NCI-H2227 treated with DMSO at 0.1 percent for 48 hours (cell line): ENCODE measurements at regions not wholly inside any gene's neighbourhood (a gene's known extent, or its start where the extent isn't known, plus 50 kb on each side); places are given as distances from the start of the nearest gene placed in this dataset.
"Not testable (repeated sequence)": the region's sequence is repeated elsewhere in the genome, so short reads cannot be mapped to it uniquely, and the experiment has no call there.

Experiments used
- DNase-seq: peaks from one replicate; lab custom pipeline; 2025; lab: John Stamatoyannopoulos, UW

- DNase-seq, result no peak
These were observed 761.8 kb upstream of the MBL2 start for GRCh38 chr10:53534428-53534827.

GRCh38 chr10:53528974-53529373, 756.4 kb upstream of the MBL2 start:
- DNase-seq, result no peak

DNA sequence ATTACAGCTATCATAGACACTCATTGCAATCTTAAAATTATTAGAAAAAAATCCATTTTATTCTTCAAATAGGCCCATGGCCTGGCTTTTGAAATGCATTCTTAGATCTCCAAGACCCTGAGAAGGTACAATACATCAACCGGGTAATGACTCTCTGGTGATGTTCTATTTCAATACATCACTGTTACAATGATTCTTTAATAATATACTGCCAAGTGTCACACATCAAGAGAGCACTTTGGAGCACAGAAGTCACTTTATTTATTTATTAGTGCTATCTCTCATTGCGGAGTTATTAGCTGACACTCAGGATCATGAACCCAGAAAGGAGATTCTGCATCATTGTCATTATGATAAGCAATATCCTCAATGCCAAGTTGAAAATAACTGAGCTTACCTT, 748.5 kb upstream of the MBL2 start:
- DNase-seq, result peak; percentile 37

GRCh38 chr10:53508197-53508596, 735.6 kb upstream of the MBL2 start:
- DNase-seq, result no peak

DNA sequence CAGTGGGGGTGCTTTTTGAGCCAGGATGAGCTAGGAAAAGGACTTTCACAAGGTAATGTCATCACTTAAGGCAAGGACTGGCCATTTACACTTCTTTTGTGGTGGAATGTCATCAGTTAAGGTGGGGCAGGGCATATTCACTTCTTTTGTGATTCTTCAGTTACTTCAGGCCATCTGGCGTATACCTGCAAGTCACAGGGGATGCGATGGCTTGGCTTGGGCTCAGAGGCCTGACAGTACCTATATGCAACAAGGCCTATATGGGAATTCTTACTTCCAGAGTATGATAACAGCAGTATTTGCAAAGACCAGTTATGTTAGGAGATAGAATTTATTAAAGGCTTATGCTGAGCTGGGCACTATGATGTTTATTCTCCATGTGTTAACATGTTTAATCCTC, 731.9 kb upstream of the MBL2 start:
- not testable (repeated sequence) for DNase-seq

- no peak for DNase-seq
These were observed 719.2 kb upstream of the MBL2 start for GRCh38 chr10:53491774-53492173.

DNA sequence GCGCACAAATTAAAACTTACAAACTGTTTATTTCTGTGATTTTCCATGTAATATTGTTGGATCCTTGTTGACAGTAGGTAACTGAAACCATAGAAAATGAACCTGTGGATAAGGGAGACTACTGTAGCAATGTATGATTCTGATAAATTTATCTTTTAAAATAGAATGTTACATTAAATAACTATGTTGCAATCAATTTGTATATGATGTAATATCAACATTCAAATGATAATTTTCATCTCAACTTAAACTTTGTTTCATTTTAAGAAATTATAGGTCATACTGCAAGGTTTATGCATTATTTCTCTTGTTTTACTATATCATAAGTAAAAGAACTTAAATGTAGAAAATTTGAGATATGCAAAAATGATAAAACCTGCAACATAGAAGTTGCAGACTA, 718.0 kb upstream of the MBL2 start:
- no peak for DNase-seq

DNA sequence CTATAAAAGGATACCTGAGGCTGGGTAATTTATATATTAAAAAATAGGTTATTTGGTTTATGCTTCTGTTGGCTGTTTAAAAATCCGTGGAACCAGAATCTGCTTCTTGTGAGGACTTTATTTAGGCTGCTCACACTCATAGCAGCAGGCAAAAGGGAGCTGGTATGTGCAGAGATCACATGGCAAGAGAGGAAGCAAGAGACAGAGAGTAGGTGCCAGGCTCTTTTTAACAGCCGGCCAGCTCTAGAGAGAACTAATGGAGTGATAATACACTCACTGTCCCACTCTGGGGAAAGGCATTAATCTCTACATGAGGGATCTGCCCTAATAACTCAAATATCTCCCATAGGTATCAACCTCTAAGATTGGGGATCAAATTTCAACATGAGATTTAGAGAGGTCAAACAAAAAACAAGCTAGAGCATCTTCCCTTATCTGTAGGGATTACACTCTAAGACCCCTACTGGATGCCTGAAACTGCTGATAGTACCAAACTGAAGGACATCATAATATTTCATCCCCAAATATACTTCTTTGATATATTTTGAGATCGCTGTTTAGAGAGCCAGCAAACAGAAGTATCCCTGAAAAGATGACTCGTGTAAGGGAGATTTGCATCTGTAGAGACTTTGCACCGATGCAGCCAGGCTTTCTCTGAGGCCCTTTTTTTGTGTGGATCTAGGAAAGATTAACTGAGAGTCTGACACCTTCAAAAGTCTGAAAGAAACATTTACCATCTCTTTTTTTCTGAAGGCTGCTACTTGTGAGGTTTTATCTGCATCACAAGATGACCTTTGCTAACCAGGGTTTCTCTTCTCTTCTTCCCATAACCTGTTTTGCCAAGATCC, 717.0 kb upstream of the MBL2 start:
- DNase-seq, result no peak

DNA sequence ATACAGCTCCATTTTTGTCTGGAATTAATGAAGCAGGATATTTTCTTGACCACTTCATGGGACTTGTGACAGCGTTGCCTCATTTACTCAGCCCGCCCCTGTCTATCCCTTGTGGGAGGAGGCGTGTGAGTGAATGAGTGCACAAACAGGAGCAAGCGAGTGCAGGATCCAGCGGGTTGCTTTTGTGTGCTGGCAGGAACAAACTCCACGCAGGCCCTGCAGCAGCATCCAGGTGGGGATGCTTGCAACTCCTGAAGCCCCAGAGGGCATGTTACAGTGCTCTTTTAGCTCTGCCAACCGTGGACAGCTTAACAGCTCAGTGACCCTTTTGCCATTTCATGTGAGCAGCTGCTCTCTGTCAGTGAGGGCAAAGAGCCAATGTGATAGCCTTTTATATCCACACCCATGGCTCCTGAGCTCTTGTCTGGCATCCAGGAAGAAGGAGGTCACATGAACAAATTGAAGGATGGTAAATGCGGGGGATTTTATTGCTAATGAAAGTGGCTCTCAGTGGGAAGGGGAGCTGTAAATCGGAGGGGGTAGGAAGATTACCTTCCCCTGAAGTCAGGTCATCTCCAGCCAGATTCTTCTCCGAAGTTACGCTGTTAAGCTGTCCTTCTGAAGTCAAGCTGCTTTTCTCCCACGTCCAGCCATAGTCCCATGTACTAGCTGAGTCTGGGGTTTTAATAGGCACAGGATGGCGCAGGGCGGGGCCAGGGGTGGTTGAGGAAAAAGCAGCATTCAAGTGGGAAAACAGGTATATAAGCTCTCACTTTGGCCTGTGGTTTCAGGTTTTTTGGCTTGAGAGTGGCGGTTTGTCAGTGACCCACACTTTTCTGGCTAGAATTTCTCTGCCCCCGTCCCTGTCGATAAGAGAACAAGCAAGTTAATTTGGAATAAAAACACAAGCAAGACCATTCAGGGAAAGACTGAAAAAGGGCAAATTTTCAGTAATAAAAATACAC, 714.7 kb upstream of the MBL2 start:
- DNase-seq, result no peak

DNA sequence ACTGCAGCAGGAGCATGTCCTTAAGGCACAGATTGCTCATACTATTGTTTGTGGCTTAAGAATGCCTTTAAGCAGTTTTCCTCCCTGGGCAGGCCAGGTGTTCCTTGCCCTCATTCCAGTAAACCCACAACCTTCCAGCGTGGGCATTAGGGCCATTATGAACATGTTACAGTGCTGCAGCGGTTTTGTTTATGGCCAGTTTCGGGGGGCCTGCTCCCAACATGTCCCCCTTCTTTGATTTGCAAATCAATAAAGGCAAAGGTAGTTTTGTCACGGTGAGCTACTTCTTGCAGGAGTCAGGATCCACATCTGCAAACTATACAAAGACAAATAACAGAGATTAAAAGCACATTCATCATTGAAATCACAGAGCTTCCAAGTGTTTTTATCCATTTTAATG, 712.8 kb upstream of the MBL2 start:
- DNase-seq, result not testable (repeated sequence)

- DNase-seq, result no peak
These were observed 706.8 kb upstream of the MBL2 start for GRCh38 chr10:53479365-53479764.

DNA sequence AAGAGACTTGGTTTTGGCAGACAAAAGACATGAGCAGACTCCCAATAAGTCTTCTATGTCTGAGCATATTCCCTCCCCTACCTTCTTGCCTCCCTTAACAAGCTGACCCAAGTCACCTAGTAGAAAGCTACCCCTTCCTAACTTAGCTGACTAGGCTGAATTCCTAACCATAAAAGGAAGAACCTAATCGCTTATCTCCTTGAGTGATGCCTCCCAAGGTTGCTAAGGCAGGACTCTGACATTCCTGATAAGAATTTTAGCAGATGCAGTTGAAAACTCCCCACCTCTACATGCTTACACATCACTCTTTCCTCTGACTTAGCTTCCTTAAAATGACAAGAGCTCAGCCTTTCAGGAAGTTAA, 704.7 kb upstream of the MBL2 start:
- DNase-seq, result no peak

- no peak for DNase-seq
These were observed 704.2 kb upstream of the MBL2 start for GRCh38 chr10:53476650-53477312.

GRCh38 chr10:53469383-53469782, 696.8 kb upstream of the MBL2 start:
- DNase-seq, result no peak

- no peak for DNase-seq
These were observed 691.0 kb upstream of the MBL2 start for GRCh38 chr10:53463539-53463938.

GRCh38 chr10:53458007-53458406, 685.4 kb upstream of the MBL2 start:
- no peak for DNase-seq

GRCh38 chr10:53453196-53453595, 680.6 kb upstream of the MBL2 start:
- DNase-seq, result no peak

GRCh38 chr10:53447576-53447975, 675.0 kb upstream of the MBL2 start:
- no peak for DNase-seq

- no peak for DNase-seq
These were observed 669.3 kb upstream of the MBL2 start for GRCh38 chr10:53441843-53442242.

GRCh38 chr10:53440601-53441000, 668.0 kb upstream of the MBL2 start:
- no peak for DNase-seq

GRCh38 chr10:53439075-53439474, 666.5 kb upstream of the MBL2 start:
- DNase-seq, result not testable (repeated sequence)

GRCh38 chr10:53434413-53434812, 661.8 kb upstream of the MBL2 start:
- no peak for DNase-seq

GRCh38 chr10:53432035-53432434, 659.5 kb upstream of the MBL2 start:
- no peak for DNase-seq
